Activated T-helper 2 cell treated with anti-CD3 and anti-CD28 coated beads, Interferon-gamma antibody, Interleukin-2, Interleukin-4, amounts not matched to agents 10 μg/mL and 5 μg/mL and 100 μg/mL, durations not matched to agents 14 hours and 24 hours and 36 hours (primary cell): ENCODE measurements at regions not wholly inside any gene's neighbourhood (a gene's known extent, or its start where the extent isn't known, plus 50 kb on each side); places are given as distances from the start of the nearest gene placed in this dataset.

Experiments
- DNase-seq: peaks from one replicate; pipeline ENCODE4 v3.0.0; 2021; ENCODE audit warnings: low spot score
- H3K27ac Mint-ChIP-seq: one replicate; pipeline ENCODE4 v1.8.0; 2021; ENCODE audit warnings: mixed read lengths
- H3K27me3 Mint-ChIP-seq: one replicate; pipeline ENCODE4 v1.8.0; 2021; ENCODE audit warnings: low read depth, mixed read lengths
- H3K36me3 Mint-ChIP-seq: one replicate; pipeline ENCODE4 v1.8.0; 2021; ENCODE audit warnings: low read depth, mixed read lengths
- H3K4me1 Mint-ChIP-seq: one replicate; pipeline ENCODE4 v1.8.0; 2021; ENCODE audit warnings: low read depth, mixed read lengths
- H3K4me3 Mint-ChIP-seq: one replicate; pipeline ENCODE4 v1.8.0; 2021; ENCODE audit warnings: low read depth, mild to moderate bottlenecking, moderate library complexity, mixed read lengths
- H3K9me3 Mint-ChIP-seq: one replicate; pipeline ENCODE4 v1.8.0; 2021; ENCODE audit warnings: mixed read lengths
- intact Hi-C: fragments of 100-400 bp; cut with micrococcal nuclease; formaldehyde crosslinking; loops from one replicate; pipeline ENCODE4 v1.15.1; 2023

GRCh38 chr19:41525989-41526388, 50.0 kb upstream of the CEACAM21 start:
- Mint-ChIP-seq H3K27me3 (peaks cover 22% of the 10 kb centered on the region), H3K4me1 (peaks cover 45% of the 10 kb centered on the region), H3K9me3 (peaks cover 31% of the 10 kb centered on the region), H3K4me3 (no peak overlapping the region), H3K27ac (no peak overlapping the region), H3K36me3 (peaks cover 22% of the 10 kb centered on the region)
- intact Hi-C loops, result no loop called here
- no peak for DNase-seq
